PFSK-1 (cell line): ENCODE measurements at regions not wholly inside any gene's neighbourhood (a gene's known extent, or its start where the extent isn't known, plus 50 kb on each side); places are given as distances from the start of the nearest gene placed in this dataset.

Experiments used
- FOXP2 ChIP-seq: optimal IDR thresholded peaks from 2 replicates; pipeline ENCODE3; 2011; ENCODE audit warnings: borderline replicate concordance, control low read depth, inconsistent platforms; ENCODE audit not compliant: insufficient read depth; ENCODE audit errors: extremely low read length, extremely low read depth
- POLR2AphosphoS5 ChIP-seq: IDR thresholded peaks from 2 replicates; pipeline ENCODE4 v1.6.1; 2012; ENCODE audit warnings: low read depth, mild to moderate bottlenecking, control low read depth, low read length, moderate library complexity
- REST ChIP-seq, 2 experiments: IDR thresholded peaks; 2 replicates each; pipeline versions ENCODE4 v1.6.1 to v1.8.0; 2011 to 2012; ENCODE audit warnings: low read depth in 2 of 2, low read length in 2 of 2, control low read depth in 1 of 2, inconsistent platforms in 1 of 2, mild to moderate bottlenecking in 1 of 2, moderate library complexity in 1 of 2; ENCODE audit not compliant: insufficient read depth in 1 of 2
- SIN3A ChIP-seq: IDR thresholded peaks from 2 replicates; pipeline ENCODE4 v1.6.1; 2012; ENCODE audit warnings: mild to moderate bottlenecking, low read length, moderate library complexity, borderline replicate concordance; ENCODE audit not compliant: insufficient read depth
- TAF1 ChIP-seq: IDR thresholded peaks from 2 replicates; pipeline ENCODE4 v1.6.1; 2012; ENCODE audit warnings: low read length, control low read depth, borderline replicate concordance; ENCODE audit not compliant: insufficient read depth

- TF ChIP-seq POLR2AphosphoS5 (no peak), SIN3A (no peak), TAF1 (no peak), FOXP2 (no peak), REST (IDR thresholded peaks at IDR 0.05; ENCODE audit: insufficient read depth in 1 of 2, low read depth in 2 of 2, low read length in 2 of 2) (no peak)
These were observed 611.7 kb downstream of the LMO4 start for GRCh38 chr1:87940421-87940820.

GRCh38 chr1:87941337-87941946, 612.8 kb downstream of the LMO4 start:
- TF ChIP-seq TAF1 (no peak), REST (IDR thresholded peaks at IDR 0.05; ENCODE audit: insufficient read depth in 1 of 2, low read depth in 2 of 2, low read length in 2 of 2) (no peak; a peak in 2 of 4 replicates), FOXP2 (no peak), SIN3A (0 out of 2 replicates have a peak, but pooled peaks have one; percentile 34), POLR2AphosphoS5 (no peak)

GRCh38 chr1:87942165-87942564, 613.5 kb downstream of the LMO4 start:
- TF ChIP-seq SIN3A (no peak), POLR2AphosphoS5 (no peak), REST (IDR thresholded peaks at IDR 0.05; ENCODE audit: insufficient read depth in 1 of 2, low read depth in 2 of 2, low read length in 2 of 2) (no peak), TAF1 (no peak), FOXP2 (no peak)

GRCh38 chr1:87949711-87950110, 621.0 kb downstream of the LMO4 start:
- TF ChIP-seq FOXP2 (no peak), SIN3A (no peak), POLR2AphosphoS5 (no peak), TAF1 (no peak), REST (IDR thresholded peaks at IDR 0.05; ENCODE audit: insufficient read depth in 1 of 2, low read depth in 2 of 2, low read length in 2 of 2) (no peak)
